ENCODE measurements at regions not wholly inside any gene's neighbourhood (a gene's known extent, or its start where the extent isn't known, plus 50 kb on each side); places are given as distances from the start of the nearest gene placed in this dataset.

DNA sequence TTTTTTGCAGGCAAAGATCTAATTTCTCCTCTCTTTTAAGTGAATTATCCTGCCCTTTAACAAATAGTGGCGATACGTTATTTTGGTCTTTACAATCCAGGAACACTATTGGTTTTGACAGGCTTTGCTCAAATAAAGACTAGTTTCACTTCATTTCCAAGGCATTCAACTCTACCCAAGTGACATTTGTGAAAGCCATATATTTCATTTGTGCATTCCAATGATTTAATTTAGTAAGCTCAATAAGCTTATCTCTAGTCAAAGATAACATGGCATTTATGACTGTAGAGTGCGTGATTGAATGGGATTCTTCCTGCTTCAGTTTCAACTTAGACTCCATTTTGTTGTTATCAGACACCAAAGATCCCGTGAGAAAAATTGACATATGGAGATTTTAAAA is 959.8 kb downstream of the ADGRL3 start:
- Histone ChIP-seq H3K9ac (ENCODE audit: extremely low read depth, insufficient read length, low read length) (no peak overlapping the region), H4K20me1 (ENCODE audit: control insufficient read depth, insufficient read depth, insufficient read length) (no peaks in the 10 kb centered on the region), H3K23ac (ENCODE audit: insufficient read length, low read depth, low read length) (no peak overlapping the region), H4K91ac (ENCODE audit: insufficient read length, low read depth, low read length) (no peak overlapping the region), H3K27ac (ENCODE audit: insufficient read length, low read depth, low read length) (no peak overlapping the region), H3K27me3 (ENCODE audit: insufficient read depth, low read length) (no peaks in the 10 kb centered on the region), H3K79me1 (ENCODE audit: insufficient read depth, low read depth, low read length, poor library complexity, severe bottlenecking) (no peaks in the 10 kb centered on the region), H3K18ac (ENCODE audit: insufficient read length, low read depth, low read length) (no peak overlapping the region), H4K5ac (ENCODE audit: insufficient read length, low read depth, low read length) (no peak overlapping the region), H3K4ac (ENCODE audit: low read depth, low read length) (no peak overlapping the region), H2AK5ac (ENCODE audit: insufficient read length, low read length) (no peak overlapping the region), H3K56ac (ENCODE audit: insufficient read length, low read depth, low read length) (no peak overlapping the region), H2BK15ac (ENCODE audit: low read depth, low read length) (no peak overlapping the region), H4K8ac (replicated peaks; ENCODE audit: insufficient read length, low read depth, low read length) (no peak overlapping the region), H2AFZ (ENCODE audit: low read length) (no peak overlapping the region), H3T11ph (ENCODE audit: low read length) (no peak overlapping the region), H2BK5ac (ENCODE audit: insufficient read length, low read length) (no peak overlapping the region), H2BK12ac (ENCODE audit: insufficient read length, low read depth, low read length) (no peak overlapping the region), H2BK120ac (ENCODE audit: low read depth, low read length, poor library complexity, severe bottlenecking) (no peak overlapping the region), H3K79me2 (ENCODE audit: insufficient read depth, low read length) (no peaks in the 10 kb centered on the region), H3K4me1 (ENCODE audit: insufficient read depth, low read length) (no peaks in the 10 kb centered on the region), H3K4me2 (ENCODE audit: insufficient read depth, insufficient read length, low read length) (no peak overlapping the region), H2BK20ac (ENCODE audit: low read depth, low read length, poor library complexity, severe bottlenecking) (no peak overlapping the region), H3K9me3 (ENCODE audit: control insufficient read depth, low read depth, low read length) (no peaks in the 10 kb centered on the region), H3K23me2 (ENCODE audit: insufficient read length, low read depth, low read length, poor library complexity, severe bottlenecking) (no peaks in the 10 kb centered on the region), H3K14ac (ENCODE audit: insufficient read depth, low read length) (no peak overlapping the region)
- DNase-seq: no peak
- no peaks in the 10 kb centered on the region for H3K27me3 Mint-ChIP-seq (ENCODE audit: low read depth)
- H3K27ac Mint-ChIP-seq: no peak overlapping the region
- peaks cover 3% of the 10 kb centered on the region in 2 experiments; a peak in 2 of 5 replicates for H3K9me3 Mint-ChIP-seq
- no peak overlapping the region for H3K4me3 Mint-ChIP-seq
- H3K4me1 Mint-ChIP-seq: peaks cover 6 to 8% of the 10 kb centered on the region in 2 experiments
- TF ChIP-seq, protein P1, sequence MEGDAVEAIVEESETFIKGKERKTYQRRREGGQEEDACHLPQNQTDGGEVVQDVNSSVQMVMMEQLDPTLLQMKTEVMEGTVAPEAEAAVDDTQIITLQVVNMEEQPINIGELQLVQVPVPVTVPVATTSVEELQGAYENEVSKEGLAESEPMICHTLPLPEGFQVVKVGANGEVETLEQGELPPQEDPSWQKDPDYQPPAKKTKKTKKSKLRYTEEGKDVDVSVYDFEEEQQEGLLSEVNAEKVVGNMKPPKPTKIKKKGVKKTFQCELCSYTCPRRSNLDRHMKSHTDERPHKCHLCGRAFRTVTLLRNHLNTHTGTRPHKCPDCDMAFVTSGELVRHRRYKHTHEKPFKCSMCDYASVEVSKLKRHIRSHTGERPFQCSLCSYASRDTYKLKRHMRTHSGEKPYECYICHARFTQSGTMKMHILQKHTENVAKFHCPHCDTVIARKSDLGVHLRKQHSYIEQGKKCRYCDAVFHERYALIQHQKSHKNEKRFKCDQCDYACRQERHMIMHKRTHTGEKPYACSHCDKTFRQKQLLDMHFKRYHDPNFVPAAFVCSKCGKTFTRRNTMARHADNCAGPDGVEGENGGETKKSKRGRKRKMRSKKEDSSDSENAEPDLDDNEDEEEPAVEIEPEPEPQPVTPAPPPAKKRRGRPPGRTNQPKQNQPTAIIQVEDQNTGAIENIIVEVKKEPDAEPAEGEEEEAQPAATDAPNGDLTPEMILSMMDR (conservative IDR thresholded peaks at IDR 0.05): no peak
- no CpG with 5 or more reads among the region's 4 CpGs for WGBS (ENCODE audit: extremely low coverage, insufficient read length, low lambda C conversion rate)
- no peaks in the 10 kb centered on the region; a peak in 1 of 7 replicates for H3K36me3 Mint-ChIP-seq (ENCODE audit: insufficient read depth in 1 of 3, low read depth in 3 of 3)

Data from H9 (cell line).